ENCODE measurements at regions not wholly inside any gene's neighbourhood (a gene's known extent, or its start where the extent isn't known, plus 50 kb on each side); places are given as distances from the start of the nearest gene placed in this dataset.
"Not testable (repeated sequence)": the region's sequence is repeated elsewhere in the genome, so short reads cannot be mapped to it uniquely, and the experiment has no call there.

DNA sequence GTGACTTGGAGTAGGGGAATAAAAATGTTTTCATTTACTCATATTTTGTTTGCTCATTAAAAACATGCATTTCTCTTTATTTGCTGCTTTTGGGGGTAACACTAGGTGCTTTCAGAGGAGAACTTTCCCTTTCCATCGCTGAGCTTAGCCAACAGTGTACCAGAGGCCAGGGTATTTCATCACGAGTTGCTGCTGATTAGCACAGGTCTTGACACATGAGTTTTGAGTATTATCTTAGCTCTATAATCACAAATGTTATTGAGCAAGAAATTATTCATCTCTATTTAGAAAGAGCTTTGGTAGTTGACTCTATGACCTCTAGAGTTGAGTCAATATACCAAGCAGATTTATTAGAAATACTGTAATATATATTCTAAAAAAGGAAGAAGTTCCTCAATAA is 375.9 kb downstream of the NXPH1 start:
- DNase-seq, result no peak

DNA sequence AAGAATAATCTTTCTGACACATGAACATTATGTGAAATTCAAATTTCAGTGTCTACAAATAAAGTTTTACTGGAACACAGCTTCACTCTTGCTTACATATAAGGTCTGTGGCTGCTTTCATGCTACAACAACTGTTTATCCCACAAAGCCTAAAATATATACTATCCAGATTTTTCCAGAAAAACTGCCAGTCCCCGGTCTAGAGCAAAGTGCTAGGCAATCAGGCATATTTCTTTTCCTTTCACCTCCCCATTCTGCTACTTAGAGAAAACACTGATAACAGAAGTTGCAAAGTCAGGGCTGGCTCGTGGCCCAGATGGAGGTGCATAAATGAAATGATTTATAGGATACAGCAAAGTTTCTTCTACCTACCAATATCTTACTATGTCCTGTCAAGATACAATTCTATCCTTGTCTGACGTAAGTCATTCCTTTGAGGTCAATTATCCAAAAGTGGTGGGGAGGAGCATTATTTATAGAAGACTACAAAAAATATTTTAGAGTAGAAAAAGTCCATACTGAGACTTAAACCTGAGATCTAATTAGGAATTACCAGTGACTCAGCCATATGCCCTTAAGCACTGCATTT is 384.1 kb downstream of the NXPH1 start:
- DNase-seq, result no peak

DNA sequence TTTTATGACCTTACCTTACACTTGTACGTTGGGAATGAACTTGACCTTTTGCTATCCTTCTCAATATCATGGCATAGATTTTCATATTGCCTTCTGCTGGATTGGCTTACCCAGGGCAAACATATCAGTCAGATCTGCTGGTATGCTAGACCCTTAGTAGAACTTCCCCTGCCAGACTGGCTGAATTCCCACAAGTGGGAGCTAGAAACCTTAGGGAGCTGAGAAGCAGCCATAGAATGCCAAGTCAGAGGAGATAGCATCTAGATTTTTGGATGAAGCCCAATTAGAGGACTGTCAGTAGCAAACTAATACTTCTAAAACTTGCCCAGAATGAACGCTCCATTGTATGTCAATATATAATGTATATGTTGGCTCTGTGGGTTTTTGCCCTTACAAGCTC is 385.0 kb downstream of the NXPH1 start:
- no peak for DNase-seq

DNA sequence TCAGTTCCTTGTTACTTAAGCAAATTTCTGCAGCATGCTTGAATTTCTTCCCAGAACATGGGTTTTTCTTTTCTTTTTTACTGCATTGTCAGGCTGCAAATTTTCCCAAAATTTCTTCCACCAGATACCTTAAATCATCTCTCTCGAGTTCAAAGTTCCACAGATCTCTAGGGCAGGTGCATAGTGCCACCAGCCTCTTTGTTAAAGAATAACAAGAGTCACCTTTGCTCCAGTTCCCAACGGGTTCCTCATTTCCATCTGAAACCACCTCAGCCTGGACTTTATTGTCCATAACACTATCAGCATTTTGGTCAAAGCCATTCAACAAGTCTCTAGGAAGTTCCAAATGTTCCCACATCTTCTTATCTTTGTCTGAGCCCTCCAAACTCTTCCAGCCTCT is 389.2 kb downstream of the NXPH1 start:
- DNase-seq, result no peak

DNA sequence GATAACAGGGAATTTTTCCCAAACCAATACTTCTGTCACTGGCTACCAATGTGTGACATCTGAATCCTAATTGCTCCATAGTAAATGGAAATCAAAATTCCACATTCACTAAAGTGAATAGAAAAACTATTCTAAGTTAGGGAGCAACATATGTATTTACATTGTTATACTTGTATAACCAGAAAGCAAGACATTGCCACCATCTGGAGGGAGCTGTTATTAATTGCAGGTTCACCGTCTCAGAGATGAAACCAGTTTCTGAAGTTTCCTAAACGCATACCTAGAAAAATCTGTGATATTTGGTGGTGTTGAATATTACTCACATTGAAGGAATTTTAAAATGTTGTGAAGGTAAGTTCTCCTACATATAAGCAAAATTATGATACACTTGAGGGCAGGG is 390.1 kb downstream of the NXPH1 start:
- DNase-seq, result no peak

DNA sequence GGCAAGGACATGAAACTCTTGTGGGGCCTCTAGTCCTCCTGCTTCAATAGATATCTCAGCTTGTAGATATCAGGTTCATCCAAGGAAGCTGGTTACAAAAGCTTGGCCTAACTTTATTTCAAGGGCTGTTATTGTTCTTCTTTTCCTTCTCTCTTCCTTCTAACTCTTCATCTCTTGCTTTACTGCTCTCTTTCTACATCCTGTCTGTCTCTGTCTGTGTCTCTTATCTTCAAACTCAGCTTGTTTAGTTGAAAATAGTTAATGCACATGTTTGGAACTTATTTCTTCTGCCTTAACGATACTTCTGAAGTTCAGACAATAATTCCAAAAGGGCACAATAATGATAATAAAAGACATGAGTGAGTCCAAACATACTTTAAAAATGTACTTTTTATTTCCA is 393.9 kb downstream of the NXPH1 start:
- DNase-seq, result no peak

DNA sequence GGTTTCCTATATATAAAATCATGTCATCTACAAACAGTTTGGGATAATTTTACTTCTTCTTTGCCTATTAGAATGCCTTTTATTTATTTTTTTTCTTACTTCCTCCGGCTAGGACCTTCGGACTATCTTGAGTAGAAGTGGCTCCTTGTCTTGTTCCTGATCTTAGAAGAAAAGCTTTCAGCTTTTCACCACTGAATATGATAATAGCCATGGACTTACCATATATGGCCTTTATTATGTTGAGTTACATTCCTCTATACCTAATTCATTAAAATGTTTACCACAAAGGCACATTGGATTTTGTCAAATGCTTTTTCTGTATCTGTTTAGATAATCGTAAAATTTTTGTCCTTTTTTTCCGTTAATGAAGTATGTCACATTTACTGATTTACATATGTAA is 395.7 kb downstream of the NXPH1 start:
- DNase-seq, result no peak

DNA sequence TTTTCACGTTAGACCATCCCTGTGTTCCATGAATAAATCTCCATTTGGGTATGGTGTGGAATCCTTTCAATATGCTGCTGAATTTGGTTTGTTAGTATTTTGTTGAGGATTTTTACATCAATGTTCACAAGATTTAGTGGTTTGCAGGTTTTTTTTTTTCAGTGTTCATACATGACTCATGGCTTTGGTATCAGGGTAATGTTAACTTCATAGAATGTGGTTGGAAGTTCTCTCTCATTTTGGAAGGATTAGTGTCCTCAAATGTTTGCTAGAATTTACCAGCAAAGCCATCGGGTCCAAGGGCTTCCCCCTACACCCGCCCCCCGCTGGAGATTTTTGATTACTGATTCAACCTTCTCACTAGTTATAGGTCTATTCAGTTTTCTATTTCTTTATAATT is 398.0 kb downstream of the NXPH1 start:
- no peak for DNase-seq

DNA sequence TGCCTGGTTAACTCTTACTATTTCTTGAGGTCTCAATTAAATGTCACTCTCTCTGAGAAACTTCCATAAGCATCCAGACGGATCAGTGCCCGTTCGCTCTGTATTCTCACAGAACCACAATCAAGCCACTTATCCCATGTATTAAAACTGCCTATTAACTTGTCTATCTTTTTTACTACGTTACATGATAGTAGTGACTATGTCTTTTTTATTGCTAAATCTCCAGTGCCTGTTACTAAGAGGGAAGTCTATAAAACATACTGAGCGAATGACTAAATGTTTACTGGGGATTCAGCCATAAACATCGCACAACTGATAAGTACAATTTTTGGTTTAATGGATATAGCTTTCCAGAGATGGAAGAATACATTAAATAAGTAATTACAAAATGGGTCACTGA is 399.9 kb downstream of the NXPH1 start:
- no peak for DNase-seq

DNA sequence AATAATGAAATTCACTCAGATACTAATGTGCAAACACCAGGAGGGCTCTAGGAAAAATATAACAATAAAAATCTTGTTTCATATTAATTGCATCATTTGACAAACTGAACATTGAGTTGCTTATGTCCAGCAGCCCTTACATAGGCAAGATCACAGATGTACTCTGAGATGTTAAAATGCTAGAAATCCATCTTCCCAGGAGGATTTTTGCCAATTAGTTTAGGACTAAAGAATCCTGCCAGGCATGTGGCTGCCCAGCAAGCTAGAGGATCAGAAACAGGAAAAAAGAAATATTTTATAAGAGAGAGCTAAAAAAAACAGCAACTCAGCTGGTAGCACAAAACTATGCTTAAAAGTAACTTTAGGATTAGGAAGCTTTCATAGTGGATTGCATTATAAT is 407.8 kb downstream of the NXPH1 start:
- DNase-seq, result no peak

DNA sequence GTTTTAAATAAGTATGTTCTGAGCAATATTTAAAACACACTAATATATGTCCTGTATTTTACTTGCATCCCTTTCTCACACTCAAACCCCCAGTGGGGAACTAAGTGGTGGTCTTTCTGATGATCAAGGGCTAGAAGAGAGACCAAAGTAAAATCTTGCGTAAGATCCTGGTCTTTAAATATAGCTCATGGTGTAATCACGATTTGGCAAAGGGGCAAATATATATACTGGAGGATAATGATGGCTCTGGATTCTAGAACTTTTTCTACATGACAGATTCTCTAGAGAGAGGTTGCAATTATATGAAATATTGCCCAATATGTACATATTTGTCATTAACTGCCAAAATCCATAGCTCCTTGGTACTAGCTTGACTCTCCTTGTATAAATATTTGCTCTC is 438.3 kb downstream of the NXPH1 start:
- DNase-seq, result no peak

DNA sequence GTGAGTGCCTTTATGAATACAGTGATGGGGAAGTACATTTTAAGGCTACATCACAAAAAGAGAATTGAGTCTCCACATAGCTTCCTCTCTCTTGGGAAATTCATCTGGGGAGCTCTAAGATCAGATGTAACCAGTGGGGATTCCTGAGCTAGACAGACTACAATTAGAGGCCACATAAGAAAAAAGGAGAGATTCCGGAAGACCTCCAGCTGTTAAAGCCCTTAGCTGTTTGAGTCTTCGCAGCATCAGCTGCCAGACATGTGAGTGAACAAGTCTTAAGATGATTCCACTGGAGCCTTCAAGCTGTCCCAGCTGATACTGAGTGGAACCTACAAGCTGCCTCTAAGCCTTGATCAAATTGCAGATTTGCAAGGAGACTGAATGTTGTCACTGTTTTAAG is 448.5 kb downstream of the NXPH1 start:
- DNase-seq, result no peak

DNA sequence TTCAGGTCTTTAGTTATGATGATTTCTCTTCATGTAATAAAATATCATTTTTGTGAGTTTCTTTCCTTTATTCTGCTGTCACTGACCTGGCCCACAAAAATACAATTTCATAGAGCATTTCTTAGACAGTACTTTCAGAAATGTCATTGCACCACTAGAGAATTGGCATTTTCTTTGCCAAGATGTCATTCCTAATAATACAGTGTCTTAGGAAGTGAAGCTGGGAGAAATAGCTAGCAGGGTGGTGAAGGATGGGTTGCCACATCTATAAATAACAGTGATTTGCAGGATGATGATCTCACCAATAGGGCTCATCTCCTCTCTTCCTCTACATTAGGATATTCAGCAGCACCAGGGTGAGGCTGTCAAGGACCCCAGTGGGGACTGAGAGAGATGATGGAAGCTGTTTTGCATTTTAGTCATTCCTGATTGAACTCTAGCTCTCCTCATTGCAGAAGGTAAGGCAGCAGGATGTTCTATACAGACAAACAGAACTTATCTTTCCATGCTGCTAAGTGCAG is 452.1 kb downstream of the NXPH1 start:
- DNase-seq, result no peak

DNA sequence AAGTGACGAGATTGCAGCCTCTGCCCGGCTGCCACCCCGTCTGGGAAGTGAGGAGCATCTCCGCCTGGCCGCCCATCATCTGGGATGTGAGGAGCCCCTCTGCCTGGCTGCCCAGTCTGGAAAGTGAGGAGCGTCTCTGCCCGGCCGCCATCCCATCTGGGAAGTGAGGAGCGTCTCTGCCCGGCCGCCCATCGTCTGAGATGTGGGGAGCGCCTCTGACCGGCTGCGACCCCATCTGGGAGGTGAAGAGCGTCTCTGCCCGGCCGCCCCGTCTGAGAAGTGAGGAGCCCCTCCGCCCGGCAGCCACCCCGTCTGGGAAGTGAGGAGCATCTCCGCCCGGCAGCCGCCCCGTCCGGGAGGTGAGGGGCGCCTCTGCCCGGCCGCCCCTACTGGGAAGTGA is 456.9 kb downstream of the NXPH1 start:
- not testable (repeated sequence) for DNase-seq

DNA sequence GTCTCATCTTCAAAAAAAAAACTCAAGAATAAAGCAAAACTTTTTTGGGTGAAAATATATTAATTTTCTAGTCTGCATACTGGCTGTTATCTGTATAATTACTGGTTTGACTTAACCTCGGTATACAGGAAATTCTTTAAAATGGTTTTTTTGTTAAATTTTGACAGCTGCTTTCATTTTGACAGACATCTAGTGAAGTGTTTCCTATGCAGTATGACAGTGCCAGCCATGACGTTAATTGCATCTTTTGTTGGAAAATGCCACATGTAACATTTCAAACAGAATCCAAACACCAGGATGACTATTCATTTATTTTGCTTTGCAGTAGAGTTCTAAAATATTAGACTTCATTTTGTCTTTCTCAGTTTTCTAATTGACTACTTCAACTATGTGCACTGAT is 460.4 kb downstream of the NXPH1 start:
- no peak for DNase-seq

DNA sequence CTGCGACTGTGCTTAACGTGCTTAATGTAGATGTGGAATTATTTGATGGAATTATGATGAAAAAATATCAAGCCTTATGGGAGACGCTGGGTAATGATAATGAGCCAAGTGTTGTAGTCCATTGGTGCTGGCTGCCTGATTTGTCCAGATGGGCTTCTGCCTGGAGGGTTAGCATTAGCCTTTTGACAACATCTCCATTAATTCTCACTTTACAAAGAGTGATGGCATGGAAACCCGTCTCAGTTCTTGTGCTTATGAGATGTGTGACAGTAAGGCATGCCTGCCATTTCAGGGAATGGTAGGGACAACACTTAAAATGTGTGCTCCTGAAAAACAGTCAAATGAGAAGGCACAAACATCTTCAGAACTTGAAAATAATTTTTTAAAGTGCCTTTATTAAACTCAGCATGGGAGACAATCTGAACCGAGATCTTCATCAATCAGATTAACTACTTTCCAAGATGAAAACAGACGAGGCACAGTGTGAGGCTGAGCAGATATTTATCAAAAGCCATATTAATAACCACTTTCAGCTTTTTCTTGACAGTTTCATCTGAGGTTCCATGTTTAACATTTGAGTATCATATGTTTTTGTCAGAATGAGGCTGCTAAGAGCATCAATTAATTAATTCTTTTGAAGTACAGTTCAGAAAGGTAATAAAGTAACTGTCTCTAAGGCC is 473.1 kb downstream of the NXPH1 start:
- DNase-seq, result no peak

DNA sequence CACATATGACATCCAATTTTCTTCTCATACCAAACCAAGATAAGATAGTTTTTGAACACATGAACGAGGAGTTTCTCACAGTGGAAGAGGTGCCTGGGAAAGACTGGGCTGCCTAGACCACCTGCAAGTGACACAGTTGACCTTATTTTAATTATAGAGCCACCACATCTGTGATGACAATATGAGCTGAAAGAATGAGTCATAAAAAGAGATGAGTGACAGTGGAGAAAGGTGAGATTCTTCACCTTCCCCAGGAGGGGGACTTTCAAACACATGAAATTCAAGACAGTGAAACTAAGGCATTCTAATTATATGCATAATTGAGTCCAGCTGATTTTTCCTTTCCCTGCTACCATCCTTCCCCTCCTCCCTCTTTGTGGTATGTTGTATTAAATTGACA is 475.5 kb downstream of the NXPH1 start:
- DNase-seq, result no peak

DNA sequence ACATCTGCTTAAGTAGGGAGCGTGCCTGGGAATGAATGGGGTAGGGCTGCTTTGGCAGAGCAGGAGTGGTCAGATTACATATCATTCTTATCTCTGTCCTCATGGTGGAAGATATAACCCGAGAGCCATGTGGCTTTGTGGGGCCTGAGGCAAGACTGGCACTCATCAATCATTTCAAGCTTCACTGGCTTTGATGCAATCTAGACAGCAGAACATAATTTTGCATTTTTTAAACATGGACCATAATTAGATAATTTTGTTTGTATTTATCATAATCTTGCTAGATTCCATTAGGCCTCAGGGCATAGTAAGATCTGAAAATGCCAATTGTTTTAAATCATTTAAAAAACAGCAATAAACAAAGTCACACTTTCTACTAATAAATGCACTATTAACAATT is 480.3 kb downstream of the NXPH1 start:
- no peak for DNase-seq

DNA sequence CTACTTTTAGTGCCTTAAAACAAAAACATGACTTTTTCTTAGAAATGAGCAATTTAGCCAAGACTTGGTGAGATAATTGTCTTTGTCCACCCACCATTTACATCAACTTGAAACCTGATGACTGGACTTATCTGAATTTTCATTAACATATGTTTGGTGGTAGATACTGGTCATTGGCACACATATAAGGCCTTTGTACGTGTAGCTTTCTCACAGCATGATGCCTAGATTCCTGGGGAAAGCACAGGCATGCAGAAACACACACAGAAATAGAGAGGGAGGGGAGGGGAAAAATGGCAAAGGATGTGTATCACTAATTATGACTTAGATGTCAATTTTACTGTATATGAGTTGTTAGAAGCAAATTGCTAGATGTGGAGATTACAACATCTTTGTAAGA is 488.4 kb downstream of the NXPH1 start:
- DNase-seq, result no peak

DNA sequence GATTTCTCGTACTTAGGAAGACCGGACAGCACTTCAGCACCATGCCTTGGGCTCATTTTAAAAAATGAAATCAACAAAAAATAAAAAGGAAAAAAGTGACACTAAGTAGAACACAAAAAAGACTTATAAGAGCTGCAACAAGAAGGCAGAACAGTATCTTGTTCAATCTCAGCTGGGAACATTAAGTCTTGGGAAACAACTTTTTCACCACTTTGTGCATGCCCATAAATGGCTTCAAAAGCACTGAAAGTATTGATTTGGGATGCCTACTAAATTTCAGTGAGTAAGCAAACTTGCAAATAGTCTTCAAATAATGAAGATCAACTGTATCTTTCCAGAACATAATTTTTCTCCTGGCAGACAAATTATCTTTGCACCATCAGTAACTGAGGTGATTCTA is 489.3 kb downstream of the NXPH1 start:
- no peak for DNase-seq

DNA sequence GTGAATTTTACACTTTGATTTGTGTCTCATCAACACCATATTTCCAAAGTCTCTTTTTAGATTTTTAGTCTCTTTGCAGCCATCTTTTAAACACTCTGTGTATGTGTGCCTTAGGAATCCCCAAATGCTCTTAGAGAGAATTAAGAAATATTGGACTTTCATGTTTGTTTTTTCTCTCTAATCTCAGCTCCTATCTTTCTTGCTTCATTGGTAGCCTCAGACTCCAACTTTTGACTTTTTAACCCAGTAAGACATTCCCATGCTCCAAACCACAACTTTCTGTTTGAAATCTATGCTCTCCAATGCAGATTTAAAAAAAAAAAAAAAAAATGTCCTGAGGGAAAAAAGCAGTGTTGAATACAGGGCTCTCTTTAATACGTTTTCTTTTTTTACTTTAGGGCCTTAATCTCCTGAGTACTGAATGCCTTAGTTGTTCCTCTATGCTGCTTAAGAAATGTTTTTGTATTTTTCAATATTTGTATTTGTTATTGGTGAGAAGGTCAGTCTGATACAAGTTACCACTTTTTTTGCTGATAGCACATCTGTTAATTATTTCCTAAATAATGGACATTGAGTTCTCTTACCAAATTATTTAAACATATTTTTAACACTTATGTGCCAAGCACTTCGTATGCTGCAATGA is 489.9 kb downstream of the NXPH1 start:
- DNase-seq, result no peak

DNA sequence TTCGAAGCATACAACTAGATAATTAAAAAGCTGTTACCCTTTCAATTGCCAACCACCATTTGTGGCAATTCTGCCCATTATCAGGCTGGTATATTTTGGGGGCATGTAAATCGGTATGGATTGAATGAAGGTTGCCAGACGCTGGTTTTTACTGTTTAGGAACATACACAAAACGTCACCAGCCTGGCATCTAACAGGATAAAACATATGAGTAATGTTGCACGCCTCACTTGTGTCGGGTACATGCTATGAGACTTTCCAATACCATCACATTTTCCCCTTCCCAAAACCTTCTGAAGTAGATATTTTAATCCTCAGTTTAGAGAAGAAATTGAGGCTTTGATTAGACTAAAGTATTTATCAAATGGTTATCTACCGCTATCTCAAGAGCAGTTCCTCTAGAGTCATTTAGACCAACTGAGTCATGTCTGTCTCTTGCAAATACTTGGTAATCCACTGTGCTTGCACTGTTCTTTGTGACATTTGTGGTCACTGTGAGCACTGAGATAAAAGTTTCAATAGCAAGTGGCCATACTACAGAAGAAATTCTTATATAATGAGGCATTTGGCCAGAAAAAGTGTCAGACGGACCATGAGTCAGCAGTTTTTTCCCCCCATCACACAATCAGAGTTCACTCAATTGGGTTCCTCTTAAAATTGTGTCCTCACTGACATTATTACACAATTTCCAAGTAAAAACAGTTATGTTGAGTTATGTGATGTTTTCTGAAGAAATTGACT is 498.7 kb downstream of the NXPH1 start:
- DNase-seq, result no peak

DNA sequence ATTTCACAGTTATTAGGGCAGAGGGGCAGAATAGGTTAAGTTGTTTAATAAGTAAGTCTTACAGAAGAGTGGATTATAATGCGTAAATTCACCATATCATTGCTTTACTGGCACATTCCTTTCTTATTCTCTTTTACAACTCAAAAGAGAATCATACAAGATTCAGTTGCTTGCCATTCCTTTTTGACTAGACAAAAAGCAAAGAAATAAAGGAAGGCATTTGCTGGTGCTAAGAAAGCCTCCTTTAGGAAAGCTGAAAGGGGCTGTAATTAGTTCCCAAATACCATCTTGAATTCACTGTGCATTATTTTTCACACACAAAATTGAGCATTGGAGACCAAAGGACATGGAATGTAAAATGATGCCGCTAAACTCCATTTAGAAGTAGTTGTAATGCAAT is 499.3 kb downstream of the NXPH1 start:
- no peak for DNase-seq

DNA sequence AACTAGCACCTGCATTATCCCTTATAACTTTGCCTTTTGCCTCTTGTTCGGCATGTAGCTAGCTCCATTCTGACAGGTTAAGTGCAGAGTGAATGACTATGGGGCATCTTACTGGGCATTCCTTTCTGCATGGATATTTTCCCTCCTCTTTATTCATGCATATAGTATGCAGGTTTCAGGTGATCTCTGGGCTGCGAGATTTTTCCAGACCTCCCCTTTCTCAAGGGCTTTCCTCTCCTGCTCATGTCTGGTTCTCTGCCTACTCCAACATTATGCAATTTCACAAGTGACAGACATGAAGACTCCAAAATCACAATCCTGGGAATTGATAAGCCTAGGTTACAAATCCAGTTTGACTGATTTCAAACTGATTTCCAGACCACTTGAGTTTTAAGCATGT is 503.8 kb downstream of the NXPH1 start:
- no peak for DNase-seq

Data from CD4-positive, alpha-beta T cell treated with Interleukin-12 subunit alpha and Interleukin-12 subunit beta, for 1 hour (primary cell).